Activated B cell treated with CpG ODN at 0.5 μM for 24 hours (primary cell): ENCODE measurements at regions not wholly inside any gene's neighbourhood (a gene's known extent, or its start where the extent isn't known, plus 50 kb on each side); places are given as distances from the start of the nearest gene placed in this dataset.

ENCODE experiments used
- ATAC-seq: fragments of 200-7000 bp; cut with Tn5 transposase; one replicate; pipeline ENCODE4 v1.10.0; 2021; ENCODE audit warnings: low read depth, mild to moderate bottlenecking, moderate library complexity
- CTCF ChIA-PET: fragments of 350-600 bp; sonication (Branson Sonifier 250); formaldehyde crosslinking; loops from one replicate; lab custom pipeline; 2021; ENCODE audit warnings: antibody characterized with exemption; lab: Charles Lee
- POLR2A ChIA-PET: fragments of 350-600 bp; sonication (Branson Sonifier 250); formaldehyde crosslinking; loops from one replicate; lab custom pipeline; 2021; ENCODE audit warnings: antibody characterized with exemption; lab: Charles Lee
- DNase-seq: peaks from one replicate; pipeline ENCODE4 v3.0.0; 2022
- H3K27ac Mint-ChIP-seq: one replicate; pipeline ENCODE4 v1.8.0; 2020; ENCODE audit warnings: mixed read lengths
- H3K27me3 Mint-ChIP-seq: one replicate; pipeline ENCODE4 v1.8.0; 2021; ENCODE audit warnings: mixed read lengths
- H3K36me3 Mint-ChIP-seq: one replicate; pipeline ENCODE4 v1.8.0; 2021; ENCODE audit warnings: low read depth, mixed read lengths
- H3K4me1 Mint-ChIP-seq: one replicate; pipeline ENCODE4 v1.8.0; 2021; ENCODE audit warnings: mixed read lengths
- H3K4me3 Mint-ChIP-seq: one replicate; pipeline ENCODE4 v1.8.0; 2020; ENCODE audit warnings: mild to moderate bottlenecking, mixed read lengths
- H3K9me3 Mint-ChIP-seq: one replicate; pipeline ENCODE4 v1.8.0; 2020; ENCODE audit warnings: mixed read lengths
- intact Hi-C: fragments of 100-400 bp; cut with micrococcal nuclease; formaldehyde crosslinking; loops from one replicate; pipeline ENCODE4 v1.15.1; 2024
- TF ChIP-seq, protein P1 (sequence below): fragments of 200-600 bp; IDR thresholded peaks from one replicate; pipeline ENCODE4 v1.8.0; 2022; ENCODE audit warnings: antibody characterized with exemption, mild to moderate bottlenecking

- CTCF ChIA-PET = no interaction called here
- no peak overlapping the region for H3K27ac Mint-ChIP-seq
- no peaks in the 10 kb centered on the region for H3K36me3 Mint-ChIP-seq
- DNase-seq (no peak), ATAC-seq (no peak)
- no peak overlapping the region for H3K4me3 Mint-ChIP-seq
- intact Hi-C loops = loop anchor here (10.0 kb wide), 1 partner anchor 600 kb away; no protein-coding TSS in a partner anchor
- TF ChIP-seq, protein P1, sequence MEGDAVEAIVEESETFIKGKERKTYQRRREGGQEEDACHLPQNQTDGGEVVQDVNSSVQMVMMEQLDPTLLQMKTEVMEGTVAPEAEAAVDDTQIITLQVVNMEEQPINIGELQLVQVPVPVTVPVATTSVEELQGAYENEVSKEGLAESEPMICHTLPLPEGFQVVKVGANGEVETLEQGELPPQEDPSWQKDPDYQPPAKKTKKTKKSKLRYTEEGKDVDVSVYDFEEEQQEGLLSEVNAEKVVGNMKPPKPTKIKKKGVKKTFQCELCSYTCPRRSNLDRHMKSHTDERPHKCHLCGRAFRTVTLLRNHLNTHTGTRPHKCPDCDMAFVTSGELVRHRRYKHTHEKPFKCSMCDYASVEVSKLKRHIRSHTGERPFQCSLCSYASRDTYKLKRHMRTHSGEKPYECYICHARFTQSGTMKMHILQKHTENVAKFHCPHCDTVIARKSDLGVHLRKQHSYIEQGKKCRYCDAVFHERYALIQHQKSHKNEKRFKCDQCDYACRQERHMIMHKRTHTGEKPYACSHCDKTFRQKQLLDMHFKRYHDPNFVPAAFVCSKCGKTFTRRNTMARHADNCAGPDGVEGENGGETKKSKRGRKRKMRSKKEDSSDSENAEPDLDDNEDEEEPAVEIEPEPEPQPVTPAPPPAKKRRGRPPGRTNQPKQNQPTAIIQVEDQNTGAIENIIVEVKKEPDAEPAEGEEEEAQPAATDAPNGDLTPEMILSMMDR = no peak
- POLR2A ChIA-PET = no interaction called here
- H3K27me3 Mint-ChIP-seq = peaks cover 2% of the 10 kb centered on the region
- peaks cover 4% of the 10 kb centered on the region for H3K9me3 Mint-ChIP-seq
- H3K4me1 Mint-ChIP-seq = no peaks in the 10 kb centered on the region
These were observed 208.9 kb upstream of the SLC30A5 start for GRCh38 chr5:68884883-68885282.

- TF ChIP-seq, protein P1 = no peak
- peaks cover 4% of the 10 kb centered on the region for H3K9me3 Mint-ChIP-seq
- DNase-seq (no peak), ATAC-seq (no peak)
- no peaks in the 10 kb centered on the region for H3K4me1 Mint-ChIP-seq
- H3K36me3 Mint-ChIP-seq = no peaks in the 10 kb centered on the region
- H3K4me3 Mint-ChIP-seq = no peak overlapping the region
- no peak overlapping the region for H3K27ac Mint-ChIP-seq
- ChIA-PET CTCF (no interaction called here), POLR2A (no interaction called here)
- intact Hi-C loops = loop anchor here (10.0 kb wide), 1 partner anchor 602 kb away; no protein-coding TSS in a partner anchor
- no peaks in the 10 kb centered on the region for H3K27me3 Mint-ChIP-seq
These were observed 207.0 kb upstream of the SLC30A5 start for GRCh38 chr5:68886814-68887213.

DNA sequence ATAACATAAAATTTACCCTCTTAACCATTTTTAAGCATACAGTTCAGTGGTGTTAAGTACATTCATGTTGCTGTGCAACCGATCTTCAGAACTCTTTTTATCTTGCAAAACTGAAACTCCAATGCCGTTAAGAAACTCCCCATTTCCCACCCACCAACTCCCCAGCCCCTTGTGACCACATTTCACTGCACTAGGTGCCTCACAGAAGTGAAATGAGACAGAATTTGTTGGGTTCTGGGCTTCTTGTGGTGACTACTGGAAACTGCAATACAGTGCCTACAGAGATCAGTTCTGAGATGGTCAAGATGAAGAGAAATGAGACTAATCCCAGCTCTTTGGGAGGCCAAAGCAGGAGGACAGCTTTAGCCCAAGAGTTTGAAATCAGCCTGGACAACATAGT, 202.1 kb upstream of the SLC30A5 start:
- no peak overlapping the region for H3K27ac Mint-ChIP-seq
- POLR2A ChIA-PET = no interaction called here
- H3K4me3 Mint-ChIP-seq = no peak overlapping the region
- no peaks in the 10 kb centered on the region for H3K36me3 Mint-ChIP-seq
- TF ChIP-seq, protein P1 = no peak
- no peak for DNase-seq
- no peak for ATAC-seq
- intact Hi-C loops = no loop called here
- no peaks in the 10 kb centered on the region for H3K4me1 Mint-ChIP-seq
- CTCF ChIA-PET = no interaction called here
- H3K27me3 Mint-ChIP-seq = no peaks in the 10 kb centered on the region
- no peaks in the 10 kb centered on the region for H3K9me3 Mint-ChIP-seq

DNA sequence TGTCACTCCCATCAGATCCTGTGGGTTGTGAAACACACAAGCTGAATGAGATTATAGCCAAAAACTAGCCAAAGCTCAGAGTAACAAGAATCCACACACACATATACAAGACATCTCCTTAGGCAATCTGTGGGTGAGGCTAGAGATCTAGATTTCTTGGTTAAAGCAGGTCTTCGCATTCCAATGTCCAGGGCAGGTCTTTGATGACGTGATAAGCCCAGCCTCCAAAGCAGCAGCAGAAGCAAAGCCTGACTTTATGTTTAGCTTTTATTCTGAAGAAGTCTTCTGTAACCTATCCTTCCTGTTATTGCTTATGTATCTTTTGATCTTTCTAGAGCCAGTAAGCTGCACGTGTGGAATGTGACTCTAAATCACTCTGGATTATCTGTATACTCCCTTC, 199.1 kb upstream of the SLC30A5 start:
- H3K4me1 Mint-ChIP-seq = no peaks in the 10 kb centered on the region
- intact Hi-C loops = no loop called here
- H3K36me3 Mint-ChIP-seq = no peaks in the 10 kb centered on the region
- ChIA-PET CTCF (no interaction called here), POLR2A (no interaction called here)
- no peak for ATAC-seq
- H3K4me3 Mint-ChIP-seq = no peak overlapping the region
- no peak overlapping the region for H3K27ac Mint-ChIP-seq
- no peak for DNase-seq
- TF ChIP-seq, protein P1 = no peak
- H3K9me3 Mint-ChIP-seq = no peaks in the 10 kb centered on the region
- no peaks in the 10 kb centered on the region for H3K27me3 Mint-ChIP-seq

GRCh38 chr5:68898951-68899471, 194.8 kb upstream of the SLC30A5 start:
- intact Hi-C loops = no loop called here
- ChIA-PET CTCF (no interaction called here), POLR2A (no interaction called here)
- TF ChIP-seq, protein P1 = no peak
- Mint-ChIP-seq H3K9me3 (no peaks in the 10 kb centered on the region), H3K4me3 (no peak overlapping the region), H3K4me1 (no peaks in the 10 kb centered on the region), H3K27ac (no peak overlapping the region), H3K36me3 (no peaks in the 10 kb centered on the region), H3K27me3 (no peaks in the 10 kb centered on the region)
- ATAC-seq (no peak), DNase-seq (no peak)
